ENCODE measurements at regions not wholly inside any gene's neighbourhood (a gene's known extent, or its start where the extent isn't known, plus 50 kb on each side); places are given as distances from the start of the nearest gene placed in this dataset.

DNA sequence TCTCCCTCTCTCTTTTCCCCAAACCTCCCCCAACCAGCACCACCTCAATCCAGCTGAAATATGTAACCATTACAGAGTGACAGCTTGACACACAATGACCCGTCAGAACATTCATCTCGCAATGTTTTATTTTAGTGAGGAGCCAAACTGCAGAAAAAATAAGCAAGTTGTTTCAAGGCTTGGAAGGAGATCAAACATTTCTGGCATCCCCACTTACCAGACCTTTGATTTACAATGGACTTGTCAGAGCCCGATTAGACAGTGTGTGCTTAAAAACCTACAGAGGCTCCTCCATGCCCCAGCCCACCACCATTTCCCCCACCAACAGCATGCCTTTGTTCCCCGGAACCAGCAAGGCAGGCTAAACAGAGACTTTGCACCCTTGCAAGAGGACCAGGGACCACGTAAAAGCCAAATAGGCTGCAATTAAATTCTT, 382.8 kb upstream of the ZNF507 start:
- DNase-seq (ENCODE audit: extremely low read depth, low read depth), result no peak

DNA sequence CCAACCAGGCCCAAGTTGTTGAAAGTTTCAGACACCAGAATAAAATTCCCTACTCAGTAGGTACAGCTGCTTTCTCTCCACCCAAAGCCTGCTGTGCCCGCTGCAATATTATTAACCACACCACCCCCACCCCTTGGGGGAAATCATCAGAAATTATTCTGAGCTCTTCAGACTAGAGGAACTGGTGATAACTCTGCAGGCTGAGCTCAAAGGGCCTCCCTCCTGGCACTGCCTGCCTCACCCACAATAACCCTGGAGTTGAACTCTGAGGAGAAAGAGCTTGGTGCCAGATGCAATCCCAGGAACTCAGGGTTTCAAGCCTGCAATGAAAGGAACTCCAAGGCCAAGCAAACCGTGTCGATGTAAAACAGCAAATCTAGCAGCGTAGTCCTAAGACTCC, 381.7 kb upstream of the ZNF507 start:
- DNase-seq (ENCODE audit: extremely low read depth, low read depth), result no peak

DNA sequence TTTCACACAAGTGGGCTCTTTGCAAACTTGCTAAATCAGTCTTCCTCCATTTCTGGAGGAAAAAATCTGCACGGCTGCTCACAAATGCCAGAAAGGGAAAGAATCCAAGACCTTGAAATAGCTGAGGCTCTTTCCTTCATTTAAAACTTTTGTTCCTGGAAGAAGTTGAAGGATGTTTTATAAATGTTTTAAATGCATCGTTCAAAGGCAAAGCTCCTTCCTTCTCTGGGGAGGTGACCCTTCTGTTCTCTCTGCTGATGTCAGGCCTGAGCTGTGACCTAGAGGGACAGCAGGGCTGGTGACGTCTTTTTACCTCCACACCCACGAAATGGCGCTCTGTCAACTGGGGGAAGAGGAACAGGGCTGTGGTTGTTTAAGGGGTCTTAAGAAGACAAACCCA, 376.4 kb upstream of the ZNF507 start:
- no peak for DNase-seq (ENCODE audit: extremely low read depth, low read depth)

DNA sequence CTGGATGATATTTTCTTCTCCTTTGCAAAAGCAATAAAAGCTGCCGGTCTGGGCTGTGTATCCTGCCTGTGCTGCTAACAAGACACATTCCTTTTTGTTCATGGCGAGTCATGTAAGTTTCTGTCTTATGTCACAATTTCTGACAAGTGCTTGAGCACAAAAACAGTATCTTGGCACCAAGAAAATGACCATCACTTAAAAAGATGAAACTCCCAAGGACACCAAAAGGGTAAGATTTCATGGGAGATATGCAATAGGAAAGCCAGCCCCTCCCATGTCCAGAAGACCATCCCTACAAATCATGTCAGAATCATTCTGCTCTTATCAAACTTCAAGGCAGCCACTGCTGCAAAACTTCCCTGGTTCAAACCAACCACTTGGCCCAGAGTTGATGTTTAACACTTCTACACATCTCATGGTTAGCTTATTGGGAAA, 375.4 kb upstream of the ZNF507 start:
- DNase-seq (ENCODE audit: extremely low read depth, low read depth), result no peak

- no peak for DNase-seq (ENCODE audit: extremely low read depth, low read depth)
Measured at GRCh38 chr19:31974290-31974689, 371.1 kb upstream of the ZNF507 start.

DNA sequence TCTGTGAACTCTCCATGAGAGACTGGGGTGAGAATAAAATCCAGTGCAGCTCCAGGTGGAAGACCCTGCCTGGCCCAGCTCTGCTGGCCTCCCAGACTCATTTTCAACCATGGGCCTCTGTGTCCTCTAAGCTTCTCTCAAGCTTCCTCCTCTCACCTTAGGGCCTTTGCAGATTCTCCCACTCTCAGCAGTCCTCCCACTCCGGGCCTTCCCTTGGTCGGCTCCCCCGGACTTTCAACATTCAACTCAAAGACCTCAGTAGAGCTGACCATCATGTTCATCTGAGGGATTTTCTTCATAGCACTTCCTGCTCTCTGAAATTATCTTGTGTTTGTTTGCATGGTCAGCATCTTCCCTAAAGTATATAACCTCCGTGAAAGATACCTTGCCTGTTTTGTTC, 370.5 kb upstream of the ZNF507 start:
- DNase-seq (ENCODE audit: extremely low read depth, low read depth), result no peak

DNA sequence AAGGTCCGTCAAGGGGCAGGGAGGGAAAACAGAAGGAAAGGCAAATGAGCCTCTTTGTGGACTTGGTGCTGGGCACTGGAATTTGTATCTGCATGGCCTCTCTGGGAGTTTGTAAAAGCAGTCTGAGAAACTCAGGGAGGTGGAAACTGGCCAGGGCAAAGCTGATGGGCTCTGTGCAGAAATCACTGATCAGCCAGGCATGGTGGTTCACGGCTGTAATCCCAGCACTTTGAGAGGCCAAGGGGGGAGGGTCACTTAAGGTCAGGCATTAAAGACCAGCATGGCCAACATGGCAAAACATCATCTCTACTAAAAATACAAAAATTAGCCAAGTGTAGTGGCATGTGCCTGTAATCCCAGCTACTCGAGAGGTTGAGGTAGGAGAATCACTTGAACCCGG, 369.9 kb upstream of the ZNF507 start:
- DNase-seq (ENCODE audit: extremely low read depth, low read depth), result no peak

- no peak for DNase-seq (ENCODE audit: extremely low read depth, low read depth)
Measured at GRCh38 chr19:31976775-31977536, 368.5 kb upstream of the ZNF507 start.

DNA sequence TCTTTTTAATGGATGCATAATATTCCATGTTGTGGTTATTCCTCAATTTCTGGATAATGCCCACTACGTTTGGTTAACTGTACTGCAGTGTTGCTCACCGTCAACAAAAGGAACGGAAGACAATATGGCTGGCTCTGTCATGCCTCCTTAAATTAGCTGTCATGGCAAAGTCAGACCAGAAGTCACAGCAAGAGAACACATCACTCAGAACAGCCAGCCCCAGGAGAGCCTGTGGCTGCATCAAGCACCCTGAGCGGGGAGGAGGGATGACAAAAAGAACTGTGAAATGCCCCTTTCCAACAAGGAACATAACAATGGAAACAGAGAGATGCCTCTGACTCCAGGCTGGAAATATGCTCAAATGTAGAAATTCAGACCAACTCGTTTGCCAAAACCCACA, 366.0 kb upstream of the ZNF507 start:
- DNase-seq (ENCODE audit: extremely low read depth, low read depth), result no peak

DNA sequence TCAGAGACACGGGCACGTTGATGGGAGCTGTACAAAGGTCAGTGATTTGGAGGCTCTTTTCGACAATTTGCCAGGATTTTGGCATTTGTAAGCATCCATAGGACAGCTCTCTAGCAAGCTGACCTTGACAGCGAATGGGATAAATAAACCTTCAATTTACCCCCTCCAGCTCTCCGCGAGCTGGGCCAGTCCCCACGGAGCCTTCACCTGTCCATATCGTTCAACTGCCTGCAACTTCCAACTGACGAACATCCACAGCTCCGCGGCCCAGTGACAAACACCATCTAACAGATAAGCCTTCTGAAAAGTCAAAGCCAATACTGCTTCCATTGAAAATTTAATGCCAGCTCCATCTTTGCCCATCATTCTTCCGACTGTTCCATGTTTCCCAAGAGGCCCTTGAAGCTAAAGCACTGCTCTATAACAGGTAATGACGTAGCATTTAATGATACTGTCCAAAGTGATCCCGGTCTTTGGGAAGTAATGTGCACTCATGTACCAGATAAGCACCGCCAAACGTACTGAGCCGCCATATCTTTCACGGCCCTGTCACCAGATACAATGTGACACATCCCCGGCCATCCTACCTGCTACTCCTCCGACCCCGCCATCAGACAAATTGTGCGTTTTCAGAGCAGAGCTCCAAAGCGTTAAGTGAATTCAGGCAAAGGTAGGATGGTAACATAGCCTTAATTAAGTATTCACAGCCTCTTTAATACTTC, 365.3 kb upstream of the ZNF507 start:
- no peak for DNase-seq (ENCODE audit: extremely low read depth, low read depth)

GRCh38 chr19:31980796-31981195, 364.6 kb upstream of the ZNF507 start:
- no peak for DNase-seq (ENCODE audit: extremely low read depth, low read depth)

- no peak for DNase-seq (ENCODE audit: extremely low read depth, low read depth)
Measured at GRCh38 chr19:31981545-31981944, 363.9 kb upstream of the ZNF507 start.

- DNase-seq (ENCODE audit: extremely low read depth, low read depth), result no peak
Measured at GRCh38 chr19:31983647-31984046, 361.8 kb upstream of the ZNF507 start.

GRCh38 chr19:31985001-31985605, 360.3 kb upstream of the ZNF507 start:
- no peak for DNase-seq (ENCODE audit: extremely low read depth, low read depth)

DNA sequence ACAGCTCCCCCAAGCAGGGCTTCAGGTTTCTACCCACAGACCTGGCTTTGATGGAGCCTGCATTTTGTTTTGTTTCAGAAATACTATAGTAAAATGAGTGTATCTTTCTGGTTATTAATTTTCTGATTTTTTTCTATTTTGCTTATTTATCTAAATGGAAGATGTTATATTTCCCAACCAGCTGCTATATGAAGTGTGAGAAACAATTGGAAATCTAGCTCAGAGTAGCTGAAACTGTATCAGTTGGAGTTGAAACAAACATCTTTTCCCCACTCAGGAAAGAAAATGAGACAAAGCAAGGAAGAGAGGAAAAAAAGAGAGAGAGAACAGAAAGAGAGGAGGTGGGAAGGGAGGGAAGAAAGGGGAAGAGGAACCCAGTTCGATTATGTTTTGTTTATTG, 358.5 kb upstream of the ZNF507 start:
- DNase-seq (ENCODE audit: extremely low read depth, low read depth), result no peak

DNA sequence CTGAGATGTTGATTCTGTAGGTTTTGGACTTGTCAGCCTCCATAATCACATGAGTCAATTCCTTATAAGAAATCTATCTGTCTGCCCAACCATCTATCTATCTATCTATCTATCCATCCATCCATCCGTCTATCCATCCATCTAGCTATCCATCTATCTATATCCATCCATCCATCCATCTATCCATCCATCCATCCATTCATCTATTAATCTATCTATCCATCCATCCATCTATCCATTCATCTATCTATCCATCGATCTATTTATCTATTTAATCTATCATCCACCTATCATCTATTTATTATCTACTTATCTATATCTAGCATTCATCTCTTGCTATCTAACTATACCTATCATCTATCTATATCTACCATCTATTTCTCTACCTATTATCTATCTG, 357.2 kb upstream of the ZNF507 start:
- no peak for DNase-seq (ENCODE audit: extremely low read depth, low read depth)

DNA sequence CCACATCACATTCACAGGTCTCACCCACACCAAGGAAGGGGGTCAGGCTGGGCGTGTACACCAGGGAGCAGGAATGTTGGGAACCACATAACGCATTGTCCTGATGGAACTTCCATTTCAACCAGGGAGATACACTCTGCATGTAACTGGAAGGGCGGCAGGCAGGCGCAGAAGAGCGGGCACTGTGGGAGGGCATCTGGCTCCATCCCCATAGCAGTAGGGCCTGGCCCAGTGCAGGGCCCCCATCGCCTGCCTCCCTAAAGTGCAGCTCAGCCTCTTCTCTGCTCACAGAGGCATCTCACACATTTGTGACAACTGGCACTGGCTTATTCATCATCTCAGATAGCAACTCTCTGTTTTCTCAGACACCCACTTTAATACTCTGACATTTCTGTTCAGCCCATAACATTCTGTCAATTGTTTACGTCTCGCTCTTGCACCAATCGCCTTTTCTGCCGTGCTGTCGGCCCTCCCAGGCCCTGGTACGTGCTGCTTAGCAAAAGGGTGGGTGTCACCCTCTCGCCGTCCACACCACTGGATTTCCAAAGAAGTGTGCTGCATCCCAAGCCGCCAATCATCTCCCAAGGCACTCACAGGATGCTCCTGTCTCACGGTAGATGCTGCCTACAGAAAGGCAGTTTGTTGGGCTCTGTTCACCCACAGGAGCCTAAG, 353.3 kb upstream of the ZNF507 start:
- no peak for DNase-seq (ENCODE audit: extremely low read depth, low read depth)

GRCh38 chr19:31992750-31993149, 352.7 kb upstream of the ZNF507 start:
- DNase-seq (ENCODE audit: extremely low read depth, low read depth), result no peak

DNA sequence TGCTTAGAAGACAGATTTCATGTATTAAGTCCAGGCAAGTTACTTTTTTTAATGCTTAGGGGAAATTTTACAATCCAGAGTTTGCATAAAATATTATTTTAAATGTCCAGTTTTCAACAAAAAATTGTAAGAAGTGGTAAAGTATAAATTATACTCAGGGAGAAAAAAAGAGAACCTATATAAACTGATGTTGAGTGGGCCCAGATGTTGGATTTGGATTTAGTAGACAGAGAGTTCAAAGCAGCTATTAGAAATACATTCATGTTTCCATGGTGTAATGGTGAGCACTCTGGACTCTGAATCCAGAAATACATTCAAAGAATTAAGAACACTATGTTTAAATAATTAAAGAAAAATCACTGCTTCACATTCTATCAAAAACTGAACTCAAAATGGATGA, 349.9 kb upstream of the ZNF507 start:
- DNase-seq (ENCODE audit: extremely low read depth, low read depth), result no peak

- DNase-seq (ENCODE audit: extremely low read depth, low read depth), result no peak
Measured at GRCh38 chr19:32010071-32010470, 335.3 kb upstream of the ZNF507 start.

DNA sequence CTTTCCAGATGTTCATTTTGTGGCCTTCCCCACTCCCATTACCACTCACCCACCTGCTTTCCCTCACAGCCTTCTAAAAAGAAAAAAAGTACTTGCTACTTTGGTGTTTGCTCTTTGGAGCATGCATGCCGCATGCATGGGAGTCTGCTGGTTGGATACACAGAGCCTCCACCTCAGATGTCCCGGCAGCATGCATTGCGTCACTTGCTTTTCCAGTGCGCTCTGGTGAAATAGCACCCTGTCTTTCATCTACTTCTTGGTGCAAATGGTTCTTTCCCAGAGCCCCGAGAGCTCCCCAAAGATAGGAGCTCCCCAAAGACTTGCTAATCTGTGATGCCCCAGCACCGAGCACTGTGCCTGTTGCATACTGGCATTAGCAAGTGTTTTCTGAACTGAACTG, 333.2 kb upstream of the ZNF507 start:
- no peak for DNase-seq (ENCODE audit: extremely low read depth, low read depth)
